SK-N-DZ (cell line): ENCODE measurements at regions not wholly inside any gene's neighbourhood (a gene's known extent, or its start where the extent isn't known, plus 50 kb on each side); places are given as distances from the start of the nearest gene placed in this dataset.

Source experiments
- DNase-seq: peaks from one replicate; pipeline ENCODE4 v3.0.0-alpha.2; 2015; ENCODE audit warnings: low spot score

GRCh38 chr22:48705917-48706605, 1121.6 kb downstream of the BRD1 start:
- DNase-seq = no peak

- no peak for DNase-seq
Measured at GRCh38 chr22:48705159-48705916, 1122.3 kb downstream of the BRD1 start.

GRCh38 chr22:48704335-48704734, 1123.3 kb downstream of the BRD1 start:
- no peak for DNase-seq

DNA sequence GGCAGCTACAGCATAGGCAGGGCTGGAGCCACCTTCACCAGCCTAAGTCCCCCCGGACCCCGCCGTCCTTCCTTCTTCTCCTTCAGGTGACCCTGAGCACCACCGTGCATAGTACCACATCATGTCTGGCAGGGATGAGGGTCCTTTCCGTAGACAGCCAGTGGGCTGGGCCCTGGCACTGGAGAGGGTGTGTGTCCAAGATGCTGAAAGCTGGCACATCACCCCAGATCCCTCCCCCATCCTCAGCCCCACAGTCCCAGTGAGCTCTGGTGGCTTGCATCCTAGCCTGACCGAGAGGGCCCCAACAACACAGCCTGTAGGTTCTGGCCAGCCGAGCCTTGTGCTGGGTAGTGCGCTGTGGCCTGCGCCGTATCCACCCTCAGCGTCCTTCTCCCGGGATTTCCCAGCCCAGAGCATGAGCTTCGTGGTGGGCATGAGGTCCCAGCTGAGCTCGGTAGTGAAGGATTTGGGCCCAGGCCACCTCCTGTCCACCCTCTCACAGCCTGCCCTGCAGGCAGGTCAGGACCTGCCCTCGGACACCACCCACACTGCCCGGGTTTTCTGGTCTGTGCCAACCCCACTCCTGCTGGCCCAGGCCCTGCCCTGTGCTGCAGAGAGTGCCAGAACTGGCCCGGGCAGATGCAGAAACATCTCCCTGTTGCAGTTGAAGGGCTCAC, 1124.3 kb downstream of the BRD1 start:
- DNase-seq = no peak

DNA sequence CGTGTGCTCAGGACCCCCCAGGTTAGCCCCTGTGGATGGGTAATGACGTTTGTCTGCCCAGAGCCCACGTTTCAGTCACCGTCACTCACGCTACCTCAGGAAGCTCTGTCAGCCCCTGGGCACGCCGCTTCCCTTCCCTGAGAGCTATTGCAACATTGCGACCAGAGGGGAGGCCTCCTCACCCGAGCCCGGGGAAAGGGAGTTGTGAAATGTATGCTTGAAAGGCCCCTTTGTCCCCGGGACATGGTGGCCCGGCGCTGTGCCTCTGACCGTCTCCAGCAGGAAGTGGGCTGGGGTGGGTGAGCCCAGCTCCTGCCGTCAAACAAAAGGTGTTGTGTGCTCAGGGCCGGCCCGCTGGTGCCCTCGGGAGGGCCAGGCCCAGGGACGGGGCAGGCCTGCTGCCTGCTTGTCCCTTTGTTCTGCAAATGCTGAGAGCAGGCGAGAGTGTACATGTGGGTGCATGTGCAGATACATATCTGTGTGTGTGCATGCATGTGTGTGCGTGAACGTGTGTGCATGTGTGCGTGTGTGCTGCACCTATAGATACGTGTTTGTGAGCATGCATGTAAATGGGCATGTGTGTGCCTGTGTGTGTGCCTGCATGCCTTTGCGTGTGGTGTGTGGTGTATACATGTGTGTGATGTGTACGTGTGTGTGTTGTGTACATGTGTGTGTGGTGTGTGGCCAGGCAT, 1125.0 kb downstream of the BRD1 start:
- no peak for DNase-seq

DNA sequence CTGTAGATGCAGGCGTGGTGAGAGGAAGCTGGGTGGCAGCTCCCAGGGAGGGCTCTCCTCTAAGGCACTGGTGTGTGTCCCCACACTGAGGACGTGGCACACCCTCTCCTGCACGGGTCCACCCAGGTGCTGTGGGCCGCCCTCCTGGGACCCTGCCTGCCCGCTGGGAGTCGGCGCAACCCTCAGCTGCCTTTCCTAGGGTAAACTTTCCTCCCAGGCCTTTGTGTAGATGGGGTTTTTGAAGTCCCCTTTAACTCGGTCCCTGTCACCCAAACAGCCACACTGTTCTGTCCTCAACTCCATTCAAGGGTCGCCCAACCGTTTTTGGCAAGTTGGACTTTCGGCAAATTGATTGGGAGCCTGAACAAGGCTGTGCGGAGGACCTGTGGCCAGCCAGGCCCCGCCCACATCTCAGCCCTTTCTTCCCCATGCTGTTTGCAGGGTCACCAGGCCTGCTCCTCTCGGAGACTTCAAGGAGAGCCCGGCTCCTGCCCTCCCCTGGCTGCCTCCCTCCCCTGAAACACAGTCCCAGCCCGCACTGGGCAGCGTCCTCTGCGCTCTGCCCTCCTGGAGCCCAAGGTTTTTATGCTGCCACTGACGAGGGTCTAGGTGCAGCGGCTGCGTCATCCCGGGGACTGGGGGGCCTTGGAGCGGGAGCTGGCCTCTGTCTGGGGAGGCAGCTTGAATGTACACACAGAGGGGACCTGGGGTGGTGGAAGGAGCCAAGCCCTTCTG, 1126.2 kb downstream of the BRD1 start:
- DNase-seq = no peak

DNA sequence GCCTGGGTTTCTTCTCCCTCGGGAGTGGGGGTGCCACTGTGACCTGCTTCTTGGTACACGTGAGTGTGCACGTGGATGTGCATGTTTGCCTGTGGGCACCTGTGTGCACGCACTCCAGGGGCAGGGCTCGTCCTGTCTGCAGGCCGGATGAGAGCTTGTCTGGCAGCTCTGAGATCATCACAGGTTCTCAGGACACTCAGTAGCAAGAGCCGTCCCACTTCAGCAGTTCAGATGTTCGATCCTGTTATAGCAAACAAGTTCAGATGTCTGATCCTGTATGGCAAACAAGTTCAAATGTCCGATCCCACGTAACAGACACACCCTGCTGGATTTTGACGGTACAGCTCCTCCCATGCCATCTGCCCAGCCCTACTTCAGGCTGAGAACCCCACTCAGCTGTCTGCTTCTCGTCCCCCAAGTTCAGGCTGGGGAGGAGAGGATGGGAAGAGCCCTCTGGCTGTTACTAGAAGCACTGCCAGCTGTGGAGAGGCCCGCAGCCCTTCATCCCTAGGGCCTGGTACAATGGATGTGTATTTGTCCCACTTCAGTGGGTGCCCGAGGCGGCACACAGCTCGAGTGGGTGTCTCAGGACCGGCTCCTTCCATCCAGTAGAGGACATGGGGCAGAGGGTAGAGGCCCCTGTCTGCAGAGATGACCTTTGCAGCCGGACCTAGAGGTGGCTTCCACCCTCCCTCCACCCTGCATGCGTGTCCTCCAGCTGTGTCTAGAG, 1126.9 kb downstream of the BRD1 start:
- DNase-seq = peak; percentile 14

- DNase-seq = no peak
Measured at GRCh38 chr22:48700180-48700565, 1127.5 kb downstream of the BRD1 start.

DNA sequence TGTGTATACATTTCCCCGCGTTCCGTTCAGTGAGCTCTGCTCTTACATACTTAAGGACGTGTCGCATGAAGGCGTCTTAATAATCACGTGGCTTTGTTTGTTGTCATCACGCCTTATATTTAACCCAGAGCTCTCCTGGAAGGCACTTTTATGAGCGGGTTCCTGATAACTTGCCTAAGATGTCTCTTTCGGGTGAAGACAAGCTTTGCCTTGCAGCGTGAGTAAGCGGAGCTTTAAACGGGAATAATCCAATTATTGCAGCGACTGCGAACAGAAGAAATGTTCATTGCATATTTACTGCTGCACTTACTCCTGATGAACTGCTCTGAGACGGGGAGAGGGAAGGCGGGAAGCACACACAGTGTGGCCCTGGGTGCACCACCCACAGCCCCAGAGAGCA, 1128.2 kb downstream of the BRD1 start:
- peak; percentile 30 for DNase-seq

- DNase-seq = no peak
Measured at GRCh38 chr22:48698618-48699017, 1129.1 kb downstream of the BRD1 start.

DNA sequence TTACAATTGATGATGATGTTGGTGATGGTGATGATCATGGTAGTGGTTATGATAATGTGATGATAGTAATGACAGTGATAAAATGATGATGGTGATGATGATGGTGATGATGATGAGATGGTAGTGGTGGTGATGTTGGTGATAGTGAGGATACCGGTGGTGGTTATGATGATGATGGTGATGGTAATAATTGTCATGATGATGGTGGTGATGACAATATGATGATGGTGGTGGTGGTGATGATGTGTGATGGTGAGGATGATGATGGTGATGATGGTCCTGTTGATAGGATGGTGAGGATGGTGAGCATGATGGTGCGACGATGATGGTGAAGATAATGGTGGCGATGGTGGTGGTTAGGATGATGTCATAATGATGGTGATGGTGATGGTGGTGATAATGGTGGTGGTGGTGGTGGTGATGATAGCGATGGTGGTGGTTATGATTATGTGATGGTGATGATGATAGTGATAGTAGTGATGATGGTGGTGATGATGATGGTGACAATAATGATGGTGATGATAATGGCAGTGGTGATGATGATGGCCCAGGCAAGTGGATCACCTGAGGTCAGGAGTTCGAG, 1129.9 kb downstream of the BRD1 start:
- DNase-seq = no peak

DNA sequence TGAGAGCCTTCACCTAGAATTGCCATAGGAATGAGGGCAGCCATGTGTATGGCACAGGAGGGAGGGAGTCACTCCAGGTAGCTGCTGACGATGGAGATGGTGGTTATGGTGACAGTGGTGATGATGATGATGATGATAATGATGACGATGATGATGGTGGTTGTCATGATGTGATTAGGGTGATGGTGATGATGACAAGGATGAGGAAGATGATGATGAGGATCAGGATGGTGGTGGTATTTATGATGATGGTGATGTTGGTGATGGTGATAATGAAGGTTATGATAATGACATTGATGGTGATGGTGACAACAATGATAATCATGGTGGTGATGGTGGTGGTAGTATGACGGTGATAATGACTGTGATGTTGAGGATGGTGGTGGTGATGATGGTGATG, 1130.5 kb downstream of the BRD1 start:
- DNase-seq = no peak

DNA sequence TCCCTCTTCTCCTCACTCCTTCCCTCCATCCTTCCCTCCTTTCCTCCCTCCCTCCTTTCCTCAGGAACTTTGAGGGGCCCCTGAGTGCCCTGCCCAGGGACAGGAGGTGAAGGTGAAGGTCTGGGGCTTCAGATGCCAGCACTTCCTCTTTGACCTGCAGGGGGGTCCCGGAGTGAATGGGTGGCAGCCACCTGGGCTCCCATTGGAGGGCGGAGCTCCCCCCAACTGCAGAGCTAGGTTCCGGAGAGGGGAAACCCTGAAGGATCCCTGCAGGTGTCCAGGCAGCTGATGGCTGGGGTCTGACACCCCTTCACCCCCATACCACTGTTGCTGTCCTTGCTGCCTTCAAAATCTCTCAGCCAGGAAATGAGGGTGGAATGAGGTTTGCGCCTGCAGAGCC, 1131.3 kb downstream of the BRD1 start:
- no peak for DNase-seq

- no peak for DNase-seq
Measured at GRCh38 chr22:48695731-48696305, 1131.9 kb downstream of the BRD1 start.

GRCh38 chr22:48695251-48695650, 1132.4 kb downstream of the BRD1 start:
- no peak for DNase-seq

DNA sequence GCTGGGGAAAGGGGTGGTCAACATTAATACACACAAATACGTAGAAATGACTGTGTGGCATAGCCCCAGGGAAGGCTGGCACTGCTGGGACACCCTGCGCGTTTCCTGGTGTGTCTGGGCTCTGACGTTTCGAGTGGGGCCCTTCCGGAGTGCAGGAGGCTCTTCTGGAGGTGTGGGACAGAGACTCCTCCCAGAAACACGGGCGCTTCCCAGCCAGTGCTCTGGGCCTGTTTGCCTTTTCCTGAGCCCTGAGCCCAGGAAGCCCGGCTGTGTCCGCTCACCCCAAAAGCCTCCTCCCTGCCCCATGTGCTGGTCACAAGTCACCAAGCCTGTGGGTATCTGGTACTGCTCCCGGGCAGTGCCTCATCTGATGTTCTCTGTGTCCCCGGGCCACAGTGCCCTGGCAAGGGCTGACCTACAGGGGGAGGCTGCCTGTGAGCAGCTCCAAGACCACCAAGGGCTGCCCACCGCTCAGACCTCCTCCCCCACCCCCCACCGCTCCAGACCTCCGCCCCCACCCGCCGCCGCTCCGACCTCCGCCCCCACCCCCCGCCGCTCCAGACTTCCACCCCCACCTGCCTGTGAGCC, 1133.3 kb downstream of the BRD1 start:
- no peak for DNase-seq

- DNase-seq = no peak
Measured at GRCh38 chr22:48693377-48694135, 1134.1 kb downstream of the BRD1 start.

DNA sequence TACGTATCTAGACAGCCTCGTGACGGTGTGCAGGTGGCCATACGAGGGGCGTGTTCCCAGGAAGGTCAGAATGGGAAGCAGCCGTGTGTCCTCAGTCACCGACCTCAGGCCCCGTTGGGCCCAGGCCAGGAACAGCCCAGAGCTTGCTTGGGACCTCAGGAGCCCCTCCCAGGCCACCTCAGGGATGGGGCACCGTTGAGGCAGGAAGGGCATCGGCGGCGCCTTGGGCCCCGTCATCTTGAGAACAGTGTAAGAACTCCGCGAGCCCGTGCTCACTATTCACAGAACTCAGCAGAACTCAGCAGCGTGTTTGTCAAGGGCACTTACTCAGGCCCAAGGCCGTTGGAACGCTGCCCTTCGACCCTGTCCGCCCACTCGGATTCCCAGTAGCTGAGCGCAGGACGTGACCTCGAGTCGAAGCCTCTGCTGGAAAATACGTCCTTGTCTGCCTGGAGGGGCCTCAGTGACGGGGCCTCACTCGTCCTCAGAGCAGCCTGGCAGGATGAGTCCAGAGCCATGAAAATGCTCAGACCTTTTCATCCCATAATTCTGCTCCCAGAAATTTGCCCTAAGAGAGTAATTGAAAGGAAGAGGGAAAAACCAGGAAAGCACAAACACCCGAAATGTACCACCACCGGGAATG, 1134.8 kb downstream of the BRD1 start:
- peak; percentile 20 for DNase-seq
